ENCODE measurements at regions not wholly inside any gene's neighbourhood (a gene's known extent, or its start where the extent isn't known, plus 50 kb on each side); places are given as distances from the start of the nearest gene placed in this dataset.

DNA sequence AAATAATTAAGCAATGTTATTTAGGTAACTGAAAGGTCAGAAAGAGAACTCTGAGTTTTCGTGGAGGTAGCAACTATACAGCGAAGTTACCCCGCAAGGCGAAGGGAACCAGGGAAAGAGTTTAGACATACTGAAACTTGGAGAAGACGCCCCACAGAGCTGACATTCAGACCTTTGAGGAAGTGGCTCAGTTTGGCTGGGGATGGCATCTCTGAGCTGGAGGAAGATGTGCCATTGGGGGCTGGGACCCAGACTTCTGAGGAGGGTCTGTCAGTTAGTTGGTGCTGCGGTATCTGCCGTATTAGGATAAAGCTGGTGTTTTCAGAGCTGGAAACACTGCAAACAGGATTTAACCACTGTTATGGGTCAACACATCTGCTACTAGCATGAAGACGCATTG lies 156.6 kb downstream of the ANKRD50 start:
- Histone ChIP-seq H3K27me3 (ENCODE audit: insufficient read depth, low read depth) (no peaks in the 10 kb centered on the region), H3K79me2 (ENCODE audit: insufficient read depth, low read depth) (no peaks in the 10 kb centered on the region), H3K9ac (no peak overlapping the region), H3K36me3 (ENCODE audit: insufficient read depth) (no peaks in the 10 kb centered on the region), H3K27ac (no peak overlapping the region), H4K20me1 (ENCODE audit: insufficient read depth) (no peaks in the 10 kb centered on the region), H3K4me1 (ENCODE audit: low read depth, poor library complexity, severe bottlenecking) (no peaks in the 10 kb centered on the region), H3K4me3 (IDR thresholded peaks at IDR 0.05; ENCODE audit: insufficient read depth, low read depth, low read length) (no peak overlapping the region), H3K4me2 (no peak overlapping the region), H2AFZ (ENCODE audit: low read depth) (no peak overlapping the region)
- no peak for TF ChIP-seq CTCF (conservative IDR thresholded peaks at IDR 0.05; ENCODE audit: low read depth, low read length)

DNA sequence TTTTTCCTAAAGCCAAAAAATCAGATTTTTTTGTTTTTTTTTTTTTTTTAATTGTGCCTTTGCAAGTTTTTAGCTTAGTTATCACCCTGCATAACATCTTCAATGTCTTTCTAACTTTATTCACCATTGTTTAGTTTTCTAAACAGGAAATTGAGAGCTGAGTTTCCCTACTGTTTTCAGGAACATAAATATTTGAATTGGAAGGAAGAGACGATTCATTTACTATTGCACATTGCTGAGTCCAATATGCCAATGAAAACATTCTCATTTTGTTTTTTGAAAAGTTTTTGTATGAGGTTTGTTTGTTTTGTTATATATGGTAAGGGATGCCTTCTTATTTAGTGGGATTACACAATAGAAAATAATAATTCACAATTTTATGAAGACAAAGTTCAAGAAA lies 148.4 kb downstream of the ANKRD50 start:
- no peak overlapping the region for H3K4me2 ChIP-seq
- H2AFZ ChIP-seq (ENCODE audit: low read depth) = no peak overlapping the region
- TF ChIP-seq CTCF (conservative IDR thresholded peaks at IDR 0.05; ENCODE audit: low read depth, low read length) = no peak
- H3K4me3 ChIP-seq (IDR thresholded peaks at IDR 0.05; ENCODE audit: insufficient read depth, low read depth, low read length) = no peak overlapping the region
- H3K4me1 ChIP-seq (ENCODE audit: low read depth, poor library complexity, severe bottlenecking) = no peaks in the 10 kb centered on the region
- no peaks in the 10 kb centered on the region for H3K79me2 ChIP-seq (ENCODE audit: insufficient read depth, low read depth)
- H3K27ac ChIP-seq = no peak overlapping the region
- H3K9ac ChIP-seq = no peak overlapping the region
- no peaks in the 10 kb centered on the region for H3K27me3 ChIP-seq (ENCODE audit: insufficient read depth, low read depth)
- no peaks in the 10 kb centered on the region for H4K20me1 ChIP-seq (ENCODE audit: insufficient read depth)
- H3K36me3 ChIP-seq (ENCODE audit: insufficient read depth) = no peaks in the 10 kb centered on the region

DNA sequence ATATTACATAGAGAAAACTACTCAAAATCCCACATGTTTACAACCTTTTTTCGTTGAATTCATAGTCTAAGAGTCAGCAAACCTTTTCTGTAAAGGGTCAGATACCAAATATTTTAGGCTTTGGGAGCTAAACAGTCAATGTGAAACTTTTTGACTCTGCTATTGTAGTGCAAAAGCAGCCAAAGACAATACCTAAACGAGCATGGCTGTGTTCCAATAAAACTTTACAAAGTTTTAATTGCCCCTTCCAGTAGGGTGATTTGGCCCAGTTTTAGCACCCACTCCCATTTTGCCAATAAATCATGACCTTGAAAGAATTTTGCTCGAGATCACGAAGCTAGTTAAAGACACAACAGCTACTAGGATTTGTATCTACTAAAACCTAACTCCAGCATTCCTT lies 147.2 kb downstream of the ANKRD50 start:
- Histone ChIP-seq H2AFZ (ENCODE audit: low read depth) (no peak overlapping the region), H3K4me3 (IDR thresholded peaks at IDR 0.05; ENCODE audit: insufficient read depth, low read depth, low read length) (no peak overlapping the region), H4K20me1 (ENCODE audit: insufficient read depth) (no peaks in the 10 kb centered on the region), H3K27me3 (ENCODE audit: insufficient read depth, low read depth) (no peaks in the 10 kb centered on the region), H3K4me2 (no peak overlapping the region), H3K36me3 (ENCODE audit: insufficient read depth) (no peaks in the 10 kb centered on the region), H3K79me2 (ENCODE audit: insufficient read depth, low read depth) (no peaks in the 10 kb centered on the region), H3K4me1 (ENCODE audit: low read depth, poor library complexity, severe bottlenecking) (no peaks in the 10 kb centered on the region), H3K27ac (no peak overlapping the region), H3K9ac (no peak overlapping the region)
- TF ChIP-seq CTCF (conservative IDR thresholded peaks at IDR 0.05; ENCODE audit: low read depth, low read length) = no peak

GRCh38 chr4:124566030-124566429 lies 146.5 kb downstream of the ANKRD50 start:
- H3K27me3 ChIP-seq (ENCODE audit: insufficient read depth, low read depth) = no peaks in the 10 kb centered on the region
- no peaks in the 10 kb centered on the region for H3K4me1 ChIP-seq (ENCODE audit: low read depth, poor library complexity, severe bottlenecking)
- TF ChIP-seq CTCF (conservative IDR thresholded peaks at IDR 0.05; ENCODE audit: low read depth, low read length) = no peak
- no peak overlapping the region for H3K9ac ChIP-seq
- H3K4me3 ChIP-seq (IDR thresholded peaks at IDR 0.05; ENCODE audit: insufficient read depth, low read depth, low read length) = no peak overlapping the region
- H3K79me2 ChIP-seq (ENCODE audit: insufficient read depth, low read depth) = no peaks in the 10 kb centered on the region
- no peak overlapping the region for H2AFZ ChIP-seq (ENCODE audit: low read depth)
- no peak overlapping the region for H3K27ac ChIP-seq
- no peaks in the 10 kb centered on the region for H3K36me3 ChIP-seq (ENCODE audit: insufficient read depth)
- no peak overlapping the region for H3K4me2 ChIP-seq
- H4K20me1 ChIP-seq (ENCODE audit: insufficient read depth) = no peaks in the 10 kb centered on the region

DNA sequence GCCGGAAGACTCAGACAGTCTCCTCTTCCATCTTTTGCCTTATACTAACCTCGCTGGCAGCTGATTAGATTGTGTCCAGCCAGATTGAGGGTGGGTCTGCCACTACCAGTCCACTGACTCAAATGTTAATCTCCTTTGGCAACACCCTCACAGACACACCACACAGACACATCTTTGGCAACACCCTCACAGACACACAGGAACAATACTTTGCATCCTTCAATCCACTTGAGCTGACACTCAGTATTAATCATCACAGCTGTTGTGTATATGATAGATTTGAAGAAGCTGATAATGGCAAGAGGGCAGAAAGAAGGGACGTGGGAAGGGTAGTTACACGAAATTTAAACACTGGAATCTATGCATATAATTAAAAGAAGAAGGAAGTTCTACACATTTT lies 139.5 kb downstream of the ANKRD50 start:
- H3K4me3 ChIP-seq (IDR thresholded peaks at IDR 0.05; ENCODE audit: insufficient read depth, low read depth, low read length) = no peak overlapping the region
- no peaks in the 10 kb centered on the region for H3K4me1 ChIP-seq (ENCODE audit: low read depth, poor library complexity, severe bottlenecking)
- H3K4me2 ChIP-seq = no peak overlapping the region
- H4K20me1 ChIP-seq (ENCODE audit: insufficient read depth) = no peaks in the 10 kb centered on the region
- H3K79me2 ChIP-seq (ENCODE audit: insufficient read depth, low read depth) = no peaks in the 10 kb centered on the region
- H3K27ac ChIP-seq = no peak overlapping the region
- no peak overlapping the region for H2AFZ ChIP-seq (ENCODE audit: low read depth)
- no peak overlapping the region for H3K9ac ChIP-seq
- no peak for TF ChIP-seq CTCF (conservative IDR thresholded peaks at IDR 0.05; ENCODE audit: low read depth, low read length)
- H3K36me3 ChIP-seq (ENCODE audit: insufficient read depth) = no peaks in the 10 kb centered on the region
- no peaks in the 10 kb centered on the region for H3K27me3 ChIP-seq (ENCODE audit: insufficient read depth, low read depth)

Data from KMS-11 (cell line).